ENCODE measurements at regions not wholly inside any gene's neighbourhood (a gene's known extent, or its start where the extent isn't known, plus 50 kb on each side); places are given as distances from the start of the nearest gene placed in this dataset.

GRCh38 chr12:127282786-127283565 is 984.0 kb upstream of the TMEM132C start:
- TF ChIP-seq GATA3 (IDR thresholded peaks at IDR 0.05; ENCODE audit: low read depth, low read length) (no peak), GATA2 (IDR thresholded peaks at IDR 0.05; ENCODE audit: low read depth, low read length) (no peak)

All from SH-SY5Y (cell line).